ENCODE measurements at regions not wholly inside any gene's neighbourhood (a gene's known extent, or its start where the extent isn't known, plus 50 kb on each side); places are given as distances from the start of the nearest gene placed in this dataset.
"Not testable (repeated sequence)": the region's sequence is repeated elsewhere in the genome, so short reads cannot be mapped to it uniquely, and the experiment has no call there.

DNA sequence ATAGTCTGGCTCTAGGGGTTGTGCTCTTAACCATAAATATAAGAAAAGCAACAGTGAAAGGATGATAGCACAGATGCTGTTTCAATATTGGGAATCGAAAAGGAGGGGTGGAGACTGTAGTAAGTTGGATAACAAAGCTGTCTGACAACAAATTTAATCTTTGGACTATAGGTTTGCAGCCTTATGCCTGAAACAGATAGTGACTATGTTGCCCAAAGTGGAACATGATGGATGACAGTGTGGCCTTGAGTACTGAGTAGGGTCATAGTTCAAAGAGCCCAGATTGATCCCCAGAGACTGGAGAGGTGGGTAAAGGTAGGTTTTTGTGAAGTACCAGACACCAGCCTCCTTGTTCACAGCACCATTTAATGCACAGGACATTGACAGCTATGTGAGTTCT is 144.0 kb upstream of the PALMD start:
- DNase-seq (ENCODE audit: low spot score) = no peak

DNA sequence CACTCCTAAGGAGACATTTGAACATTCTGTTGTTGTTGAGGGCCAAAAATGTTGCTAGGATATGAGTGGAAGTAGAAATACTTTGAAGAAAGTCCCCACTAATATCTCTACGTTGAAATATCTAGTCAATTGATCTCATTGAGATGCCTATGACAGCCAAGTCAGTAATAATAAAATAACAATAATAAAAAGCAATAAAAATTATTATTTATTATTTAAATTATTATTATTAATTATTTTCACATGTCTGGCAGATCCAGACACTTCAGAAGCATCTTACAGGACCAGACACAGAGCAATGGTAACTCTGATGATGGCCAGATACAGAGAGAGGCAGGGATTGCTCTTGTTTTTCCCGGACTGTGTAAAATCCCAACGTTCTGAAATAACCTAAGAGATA is 143.5 kb upstream of the PALMD start:
- no peak for DNase-seq (ENCODE audit: low spot score)

DNA sequence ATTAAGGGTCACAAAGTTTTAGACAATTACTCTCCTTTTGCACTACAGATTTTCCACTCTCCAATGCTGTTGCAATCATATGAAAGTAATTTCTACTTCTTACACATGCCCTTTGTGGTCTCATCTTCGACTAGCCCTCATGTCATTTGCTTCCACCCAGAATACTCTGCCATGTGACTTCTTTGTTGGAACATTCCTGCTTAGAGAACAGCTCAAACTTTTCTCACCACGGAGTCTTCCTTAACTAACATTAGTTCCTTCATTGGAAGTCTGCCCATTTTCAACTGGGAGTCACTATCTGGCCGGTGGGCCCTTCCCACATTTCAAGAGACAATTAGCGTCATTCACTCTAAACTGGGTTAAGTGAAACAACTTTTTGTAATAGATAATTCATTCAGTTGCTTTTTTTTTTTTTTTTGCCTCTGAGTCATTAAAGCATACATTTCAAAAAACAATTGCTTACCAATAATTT is 142.6 kb upstream of the PALMD start:
- DNase-seq (ENCODE audit: low spot score) = no peak

DNA sequence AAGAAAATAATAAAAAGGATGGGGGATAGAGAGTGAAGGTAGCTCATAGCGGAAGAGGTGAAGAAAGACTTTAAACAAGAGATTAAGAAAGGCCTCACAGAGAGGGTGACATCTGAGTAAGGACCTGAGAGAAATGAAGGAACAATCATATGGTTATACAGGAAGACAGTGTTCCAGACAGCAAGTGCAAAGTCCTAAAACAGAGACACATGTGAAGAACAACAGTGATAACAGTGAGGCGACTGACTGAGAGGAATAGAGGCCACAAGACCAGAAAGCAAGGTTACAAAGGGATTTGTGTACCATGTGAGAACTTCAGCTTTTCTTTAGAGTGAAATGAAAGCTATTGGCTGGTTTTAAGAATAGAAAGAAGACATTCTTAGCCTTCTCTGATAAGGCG is 141.6 kb upstream of the PALMD start:
- DNase-seq (ENCODE audit: low spot score) = no peak

DNA sequence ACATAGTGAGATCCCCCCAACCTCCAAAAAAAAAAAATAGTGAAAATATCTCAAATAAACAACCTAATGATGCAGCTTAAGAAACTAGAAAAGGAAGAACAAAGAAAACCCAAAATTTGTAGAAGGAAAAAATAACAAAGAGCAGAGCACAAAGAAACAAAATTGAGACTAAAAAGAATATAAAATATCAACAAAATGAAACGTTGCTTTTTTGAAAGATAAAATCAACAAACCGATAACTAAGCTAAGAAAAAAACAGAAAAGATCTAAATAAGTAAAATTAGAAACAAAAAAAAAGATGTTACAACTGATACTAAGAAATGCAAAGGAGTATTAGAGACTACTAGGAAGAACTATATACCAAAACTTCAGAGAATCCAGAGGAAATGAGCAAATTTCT is 139.3 kb upstream of the PALMD start:
- DNase-seq (ENCODE audit: low spot score) = no peak

DNA sequence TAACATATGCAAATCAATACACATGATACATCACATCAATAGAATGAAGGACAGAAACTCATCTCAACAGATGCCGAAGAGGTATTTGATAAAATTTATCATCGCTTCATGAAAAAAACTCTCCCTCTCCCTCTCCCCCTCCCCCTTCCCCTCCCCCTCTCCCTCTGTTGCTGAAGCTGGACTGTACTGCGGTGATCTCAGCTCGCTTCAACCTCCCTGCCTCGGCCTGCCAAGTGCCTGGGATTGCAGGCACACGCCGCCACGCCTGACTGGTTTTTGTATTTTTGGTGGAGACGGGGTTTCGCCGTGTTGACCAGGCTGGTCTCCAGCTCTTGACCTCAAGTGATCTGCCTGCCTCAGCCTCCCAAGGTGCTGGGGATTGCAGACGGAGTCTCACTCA is 138.5 kb upstream of the PALMD start:
- not testable (repeated sequence) for DNase-seq (ENCODE audit: low spot score)

DNA sequence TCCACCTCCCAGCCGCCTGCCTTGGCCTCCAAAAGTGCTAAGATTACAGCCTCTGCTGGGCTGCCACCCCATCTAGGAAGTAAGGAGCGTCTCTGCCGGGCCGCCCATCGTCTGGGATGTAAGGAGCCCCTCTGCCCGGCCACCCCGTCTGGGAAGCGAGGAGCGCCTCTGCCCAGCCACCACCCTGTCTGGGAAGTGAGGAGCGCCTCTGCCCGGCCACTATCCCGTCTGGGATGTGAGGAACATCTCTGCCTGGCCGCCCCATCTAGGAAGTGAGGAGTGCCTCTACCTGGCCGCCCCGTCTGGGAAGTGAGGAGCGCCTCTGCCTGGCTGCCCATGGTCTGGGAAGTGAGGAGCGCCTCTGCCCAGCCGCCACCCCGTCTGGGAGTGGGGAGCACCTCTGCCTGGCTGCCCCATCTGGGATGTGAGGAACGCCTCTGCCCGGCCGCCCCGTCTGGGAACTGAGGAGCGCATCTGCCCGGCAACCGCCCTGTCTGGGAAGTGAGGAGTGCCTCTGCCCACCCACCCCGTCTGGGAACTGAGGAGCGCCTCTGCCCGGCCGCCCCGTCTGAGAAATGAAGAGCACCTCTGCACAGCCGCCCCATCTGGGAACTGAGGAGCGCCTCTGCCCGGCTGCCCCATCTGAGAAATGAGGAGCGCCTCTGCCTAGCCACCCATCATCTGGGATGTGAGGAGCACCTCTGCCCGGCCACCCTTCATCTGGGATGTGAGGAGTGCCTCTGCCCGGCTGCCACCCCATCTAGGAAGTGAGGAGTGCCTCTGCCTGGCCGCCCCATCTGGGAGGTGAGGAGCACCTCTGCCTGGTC is 137.8 kb upstream of the PALMD start:
- no peak for DNase-seq (ENCODE audit: low spot score)

DNA sequence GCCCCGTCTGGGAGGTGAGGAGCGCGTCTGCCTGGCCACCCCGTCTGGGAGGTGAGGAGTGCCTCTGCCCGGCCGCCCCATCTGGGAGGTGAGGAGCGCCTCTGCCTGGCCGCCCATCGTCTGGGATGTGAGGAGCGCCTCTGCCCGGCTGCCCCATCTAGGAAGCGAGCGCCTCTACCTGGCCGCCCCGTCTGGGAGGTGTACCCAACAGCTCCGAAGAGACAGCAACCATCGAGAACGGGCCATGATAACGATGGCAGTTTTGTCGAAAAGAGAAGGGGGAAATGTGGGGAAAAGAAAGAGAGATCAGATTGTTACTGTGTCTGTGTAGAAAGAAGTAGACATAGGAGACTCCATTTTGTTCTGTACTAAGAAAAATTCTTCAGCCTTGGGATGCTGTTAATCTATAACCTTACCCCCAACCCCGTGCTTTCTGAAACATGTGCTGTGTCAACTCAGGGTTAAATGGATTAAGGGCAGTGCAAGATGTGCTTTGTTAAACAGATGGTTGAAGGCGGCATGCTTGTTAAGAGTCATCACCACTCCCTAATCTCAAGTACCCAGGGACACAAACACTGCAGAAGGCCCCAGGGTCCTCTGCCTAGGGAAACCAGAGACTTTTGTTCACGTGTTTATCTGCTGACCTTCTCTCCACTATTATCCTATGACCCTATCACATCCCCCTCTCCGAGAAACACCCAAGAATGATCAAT is 137.0 kb upstream of the PALMD start:
- DNase-seq (ENCODE audit: low spot score) = not testable (repeated sequence)

DNA sequence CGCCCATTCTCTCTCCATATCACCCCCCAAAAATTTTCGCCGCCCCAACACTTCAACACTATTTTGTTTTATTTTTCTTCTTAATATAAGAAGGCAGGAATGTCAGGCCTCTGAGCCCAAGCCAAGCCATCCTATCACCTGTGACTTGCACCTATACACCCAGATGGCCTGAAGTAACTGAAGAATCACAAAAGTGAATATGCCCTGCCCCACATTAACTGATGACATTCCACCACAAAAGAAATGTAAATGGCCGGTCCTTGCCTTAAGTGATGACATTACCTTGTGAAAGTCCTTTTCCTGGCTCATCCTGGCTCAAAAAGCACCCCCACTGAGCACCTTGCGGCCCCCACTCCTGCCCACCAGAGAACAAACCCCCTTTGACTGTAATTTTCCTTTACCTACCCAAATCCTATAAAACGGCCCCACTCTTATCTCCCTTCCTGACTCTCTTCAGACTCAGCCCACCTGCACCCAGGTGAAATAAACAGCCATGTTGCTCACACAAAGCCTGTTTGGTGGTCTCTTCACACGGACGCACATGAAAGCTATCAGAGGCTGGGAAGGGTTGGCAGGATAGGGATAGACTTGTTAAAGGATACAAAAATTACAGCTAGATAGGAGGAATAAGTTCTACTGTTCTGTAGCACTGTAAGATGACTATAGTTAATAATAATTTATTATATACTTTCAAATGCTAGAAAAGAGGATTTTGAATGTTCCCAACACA is 130.9 kb upstream of the PALMD start:
- not testable (repeated sequence) for DNase-seq (ENCODE audit: low spot score)

DNA sequence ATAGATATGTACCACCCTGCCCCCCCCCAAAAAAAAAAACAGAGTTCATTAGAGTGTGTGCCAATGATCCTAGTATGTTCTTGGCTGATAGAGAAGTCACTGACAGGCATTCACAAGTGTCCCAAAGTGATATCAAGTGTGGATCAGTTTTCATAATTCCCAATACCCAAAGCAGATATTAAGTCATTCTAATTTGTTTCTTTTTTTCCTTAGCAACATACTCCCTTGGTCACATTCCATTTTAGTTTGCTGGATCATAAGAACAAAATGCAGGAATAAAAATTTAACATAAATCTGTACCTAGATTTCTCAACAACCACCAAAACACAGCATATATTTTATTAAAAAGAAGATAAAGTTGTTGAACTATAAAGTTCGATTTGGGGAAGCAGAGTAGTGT is 129.8 kb upstream of the PALMD start:
- no peak for DNase-seq (ENCODE audit: low spot score)

DNA sequence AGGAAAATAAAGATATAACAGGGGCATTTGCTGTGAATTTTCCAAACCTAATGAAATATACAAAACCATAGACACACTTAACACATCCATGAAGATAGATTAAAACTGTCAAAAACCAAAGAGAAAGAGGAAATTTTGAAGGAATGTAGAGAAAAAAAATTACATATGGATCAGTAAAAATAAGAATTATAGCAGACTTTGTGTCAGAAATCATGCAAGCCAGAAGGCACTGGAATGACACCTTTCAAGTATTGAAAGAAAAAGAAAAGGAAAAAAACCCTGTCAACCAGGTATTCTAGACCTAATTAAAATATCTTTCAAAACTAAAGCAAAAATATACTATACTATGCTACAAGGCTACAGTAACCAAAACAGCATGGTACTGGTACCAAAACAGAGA is 125.8 kb upstream of the PALMD start:
- no peak for DNase-seq (ENCODE audit: low spot score)

DNA sequence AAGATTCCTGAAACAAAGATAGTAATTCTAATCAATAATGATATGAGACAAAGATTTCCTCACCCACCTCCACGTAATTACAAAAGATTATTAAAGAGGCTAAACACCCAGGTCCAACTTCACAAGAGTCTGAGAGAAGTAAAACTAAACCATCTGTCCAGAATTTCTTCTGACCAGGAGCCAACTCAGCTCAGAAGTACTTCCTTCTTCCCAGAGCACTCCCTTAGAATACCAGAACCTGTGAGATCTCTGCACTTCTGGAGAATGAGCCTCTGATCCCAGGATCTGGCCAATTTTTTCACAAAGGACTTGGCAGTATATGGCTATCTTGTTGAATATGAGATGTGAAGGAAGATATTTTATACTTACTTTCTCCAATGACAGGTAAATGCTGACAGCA is 120.6 kb upstream of the PALMD start:
- no peak for DNase-seq (ENCODE audit: low spot score)

DNA sequence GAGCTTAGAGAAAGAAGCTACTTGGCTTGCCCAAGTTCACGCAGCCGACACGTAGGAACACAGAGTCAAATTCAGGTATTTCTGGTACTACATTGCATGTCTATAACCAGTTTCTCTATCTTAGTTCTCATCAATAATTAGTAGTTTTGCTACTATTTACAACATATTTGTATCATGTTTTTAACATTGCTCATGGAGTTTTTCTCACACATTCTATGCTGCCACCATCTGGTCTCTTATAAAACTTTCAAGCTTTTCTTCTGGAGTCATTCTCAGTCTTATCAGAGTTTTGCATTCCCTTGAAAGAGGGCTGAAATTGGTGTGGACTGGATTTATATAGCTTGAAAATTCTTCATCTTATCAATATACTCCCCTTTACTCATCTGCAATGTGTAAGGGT is 118.8 kb upstream of the PALMD start:
- DNase-seq (ENCODE audit: low spot score) = no peak

DNA sequence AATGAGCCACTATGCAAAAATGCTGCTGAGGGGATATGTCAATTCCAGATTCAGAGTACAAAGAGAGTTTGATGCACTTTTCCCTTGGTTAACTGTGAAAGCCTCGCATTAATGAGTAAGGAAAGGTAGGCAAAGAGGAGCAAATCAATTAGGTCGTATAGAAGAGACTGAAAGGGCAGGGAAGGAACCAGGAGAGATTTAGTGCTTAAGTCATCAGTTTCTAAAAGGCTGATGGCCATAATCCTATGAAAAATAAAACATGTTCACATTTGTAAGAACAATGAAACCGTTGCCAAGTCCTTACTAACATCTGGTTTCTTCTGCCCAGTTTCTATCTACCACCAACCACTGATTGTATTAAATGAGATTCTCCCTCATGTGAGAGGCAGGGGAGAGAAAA is 118.4 kb upstream of the PALMD start:
- no peak for DNase-seq (ENCODE audit: low spot score)

DNA sequence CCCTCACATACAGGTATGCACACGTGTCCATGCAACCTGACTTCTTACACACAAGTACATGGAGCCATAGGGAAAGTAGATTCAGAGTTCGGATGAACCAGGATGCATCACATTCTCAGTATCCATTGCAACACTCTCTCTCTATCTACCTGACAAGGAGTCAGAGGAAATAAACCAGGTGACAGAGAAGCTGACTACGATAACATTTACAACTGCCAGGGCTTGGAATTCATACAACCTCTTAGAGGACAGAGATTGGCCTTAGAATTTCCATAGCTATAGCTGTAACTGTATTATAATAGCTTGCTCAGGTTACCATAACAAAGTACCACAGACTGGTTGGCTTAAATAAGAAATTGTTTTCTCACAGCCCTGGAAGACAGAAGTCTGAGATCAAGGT is 116.9 kb upstream of the PALMD start:
- DNase-seq (ENCODE audit: low spot score) = no peak

DNA sequence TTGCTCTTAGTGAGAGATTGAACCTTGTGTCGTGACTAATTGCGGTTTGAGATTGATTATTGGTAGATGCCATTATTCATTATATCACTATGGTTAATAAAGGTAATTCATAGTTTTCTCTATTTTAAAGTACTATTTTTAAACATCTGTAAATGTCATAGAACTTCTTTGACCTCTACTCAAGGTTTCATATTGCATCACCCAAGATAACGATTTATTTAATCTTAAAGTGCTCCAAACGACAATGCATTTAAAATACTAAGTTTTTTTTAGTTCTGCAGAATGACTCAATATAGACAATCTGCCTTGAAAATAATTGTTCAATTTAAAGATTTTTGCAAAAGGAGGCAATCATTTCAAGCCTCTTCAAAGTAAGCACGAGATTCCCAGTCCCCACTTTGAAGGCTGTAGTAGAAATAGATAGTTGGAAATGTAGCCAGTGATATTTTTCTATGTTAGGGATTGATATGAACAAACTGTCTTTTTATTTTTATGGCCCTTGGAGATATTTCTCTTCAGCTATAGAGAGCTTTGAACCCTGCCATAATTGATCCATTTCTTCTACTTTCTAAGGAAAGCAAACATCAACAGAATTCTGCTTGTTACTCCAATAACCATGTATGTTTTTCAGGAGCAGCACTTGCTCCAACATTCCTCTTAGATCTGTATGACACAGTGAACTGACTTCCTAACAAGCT is 114.2 kb upstream of the PALMD start:
- DNase-seq (ENCODE audit: low spot score) = no peak

DNA sequence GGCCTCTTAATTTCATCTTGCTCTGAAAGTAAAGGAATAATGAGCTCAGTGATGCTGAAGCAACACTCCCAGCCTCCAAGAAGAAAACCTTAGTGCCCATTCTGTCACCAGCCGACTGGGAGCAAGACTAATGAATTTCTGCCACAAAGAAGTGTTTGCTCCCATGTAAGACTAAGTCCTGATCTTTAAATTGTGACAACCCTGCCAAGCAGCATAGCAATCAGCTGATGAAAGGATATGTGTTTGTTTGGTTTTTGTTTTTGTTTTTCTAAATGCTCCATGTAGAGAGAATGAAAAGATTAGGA is 113.7 kb upstream of the PALMD start:
- DNase-seq (ENCODE audit: low spot score) = no peak

DNA sequence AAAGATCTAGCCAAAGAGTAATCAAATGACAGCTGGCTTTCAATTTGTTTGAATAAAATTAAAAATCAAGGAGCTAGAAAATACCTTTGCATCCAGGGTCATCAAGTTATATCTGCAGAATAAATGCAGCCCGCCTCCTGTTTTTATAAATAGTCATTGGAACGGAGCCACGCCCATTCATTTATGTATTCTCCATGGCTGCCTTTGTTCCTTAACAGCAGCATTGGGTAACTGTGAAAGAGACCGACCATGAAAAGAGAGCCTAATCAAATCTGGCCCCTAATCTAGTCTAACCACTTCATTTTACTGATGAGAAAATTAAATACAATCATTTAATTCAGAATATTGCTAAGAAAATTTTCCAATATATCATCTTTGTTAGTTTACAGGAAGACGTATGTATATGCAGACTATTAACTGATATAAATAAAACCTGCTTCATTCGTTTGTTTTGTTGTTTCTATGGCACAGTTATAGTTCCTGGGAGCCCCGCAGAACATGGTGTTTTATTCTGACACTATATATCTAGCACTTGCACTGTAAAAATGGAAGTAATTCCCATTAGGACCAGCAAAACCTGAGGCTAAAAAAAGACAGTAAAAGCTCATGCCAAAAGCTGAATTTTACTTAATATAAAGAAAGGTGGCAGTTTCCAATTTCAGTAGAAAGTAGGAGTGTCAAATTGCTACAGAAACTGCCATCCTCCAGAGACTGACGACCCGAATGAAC is 111.8 kb upstream of the PALMD start:
- no peak for DNase-seq (ENCODE audit: low spot score)

DNA sequence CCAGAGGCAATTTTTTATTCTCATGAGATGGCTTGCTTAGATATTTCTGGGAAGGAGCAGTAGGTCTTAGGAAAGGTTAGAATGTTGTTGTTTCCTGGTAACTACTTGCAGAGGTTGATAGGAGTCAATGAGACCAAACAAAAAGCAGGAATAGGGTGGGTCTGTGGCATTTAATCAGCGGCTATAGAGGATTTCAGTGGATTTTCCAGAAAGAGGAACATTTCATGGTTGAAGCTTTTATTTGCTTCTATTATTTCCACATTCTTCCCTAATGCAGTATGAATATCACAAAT is 111.3 kb upstream of the PALMD start:
- DNase-seq (ENCODE audit: low spot score) = no peak

DNA sequence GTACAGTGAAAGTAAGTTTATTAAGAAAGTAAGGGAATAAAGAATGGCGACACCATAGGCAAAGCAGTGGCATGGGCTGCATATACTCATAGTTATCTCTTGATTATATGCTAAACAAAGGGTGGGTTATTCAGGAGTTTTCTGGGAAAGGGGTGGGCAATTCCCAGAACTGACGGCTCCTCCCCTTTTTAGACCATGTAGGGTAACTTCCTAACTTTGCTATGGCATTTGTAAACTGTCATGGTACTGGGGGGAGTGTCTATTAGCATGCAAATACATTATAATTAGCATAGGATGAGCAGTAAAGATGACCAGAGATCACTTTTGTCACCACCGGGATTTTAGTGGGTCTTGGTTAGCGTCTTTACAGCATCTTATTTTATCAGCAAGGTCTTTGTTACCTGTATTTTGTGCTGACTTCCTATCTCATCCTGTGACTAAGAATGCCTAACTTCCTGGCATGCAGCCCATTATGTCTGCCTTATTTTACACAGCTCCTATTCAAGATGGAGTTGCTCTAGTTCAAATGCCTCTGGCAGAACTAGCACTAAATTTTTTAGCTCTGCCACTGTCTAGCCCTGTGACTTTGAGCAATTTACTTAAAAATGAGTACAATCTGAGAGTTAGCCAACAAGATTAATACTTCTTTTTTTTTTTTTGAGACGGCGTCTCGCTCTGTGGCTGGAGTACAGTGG is 110.3 kb upstream of the PALMD start:
- no peak for DNase-seq (ENCODE audit: low spot score)

DNA sequence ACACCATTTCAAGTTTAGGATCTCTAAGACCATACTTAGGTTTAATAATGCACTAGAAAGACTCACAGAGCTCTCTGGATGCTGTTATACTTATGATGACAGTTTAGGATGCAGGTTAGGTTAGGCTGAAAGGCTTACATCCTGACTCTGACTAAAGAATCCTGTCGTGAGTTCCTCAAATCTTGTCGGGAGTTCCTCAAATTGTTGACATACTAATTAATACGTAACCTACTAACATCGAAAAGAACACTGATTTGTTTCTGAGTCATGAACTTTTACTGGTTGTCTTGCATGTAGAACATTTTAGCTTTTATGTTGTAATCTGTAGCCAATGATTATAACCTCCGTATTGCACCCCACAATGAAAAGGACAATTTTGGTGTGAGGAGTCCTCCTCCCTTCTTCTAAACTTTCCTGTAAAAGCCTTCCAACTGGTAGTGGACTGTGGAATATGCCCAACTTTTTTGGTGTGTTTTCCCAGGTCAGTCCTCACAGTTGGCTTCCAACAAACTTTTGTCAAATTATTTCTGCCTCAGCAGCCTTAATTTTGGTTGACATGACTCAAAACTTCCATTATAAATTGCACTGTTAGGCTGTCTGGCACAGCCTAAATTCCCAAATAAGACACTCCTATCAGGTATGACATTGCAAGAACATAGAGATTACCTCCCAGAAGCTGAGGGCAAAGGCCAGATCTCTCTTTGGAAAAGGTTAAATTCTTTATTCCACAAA is 107.9 kb upstream of the PALMD start:
- DNase-seq (ENCODE audit: low spot score) = no peak

Measured in CD4-positive, alpha-beta T cell treated with Interleukin-2 at 100 ng/mL for 4 hours (primary cell).